ENCODE measurements at regions not wholly inside any gene's neighbourhood (a gene's known extent, or its start where the extent isn't known, plus 50 kb on each side); places are given as distances from the start of the nearest gene placed in this dataset.

DNA sequence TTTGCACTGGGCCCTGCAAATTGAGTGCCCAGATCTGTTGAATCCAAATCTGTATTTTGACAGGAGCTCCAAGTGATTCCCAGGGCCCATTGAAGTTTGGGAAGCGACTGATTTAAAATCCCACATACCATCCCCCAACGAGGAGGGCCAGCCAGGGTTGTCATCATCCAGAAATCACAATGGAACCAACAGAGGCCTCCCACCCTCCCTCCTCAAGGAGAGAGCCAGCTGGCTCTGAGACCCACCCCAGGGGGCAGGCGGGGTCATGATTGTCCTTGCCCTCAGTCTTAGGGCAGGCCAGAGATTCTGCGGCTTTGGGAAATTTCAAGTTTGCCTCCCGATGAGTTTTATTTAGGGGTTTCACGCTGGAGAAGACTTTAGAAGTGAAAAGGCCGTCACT, 358.2 kb downstream of the MN1 start:
- no peak overlapping the region for H3K9ac ChIP-seq (ENCODE audit: low read length)
- H3K9me2 ChIP-seq (ENCODE audit: low read depth, low read length), result no peaks in the 10 kb centered on the region
- H3F3A ChIP-seq (ENCODE audit: insufficient read depth, low read length), result no peaks in the 10 kb centered on the region
- no peaks in the 10 kb centered on the region for H4K20me1 ChIP-seq (ENCODE audit: insufficient read depth, low read length)
- no peaks in the 10 kb centered on the region for H3K9me3 ChIP-seq (ENCODE audit: low read length)
- no peaks in the 10 kb centered on the region for H3K79me2 ChIP-seq (ENCODE audit: insufficient read depth, low read length)
- H3K4me2 ChIP-seq (ENCODE audit: low read length), result no peak overlapping the region
- H2AFZ ChIP-seq (ENCODE audit: low read length), result no peak overlapping the region
- no peak overlapping the region for H3K27ac ChIP-seq (ENCODE audit: low read depth, low read length, poor library complexity, severe bottlenecking)
- TF ChIP-seq, protein P1, sequence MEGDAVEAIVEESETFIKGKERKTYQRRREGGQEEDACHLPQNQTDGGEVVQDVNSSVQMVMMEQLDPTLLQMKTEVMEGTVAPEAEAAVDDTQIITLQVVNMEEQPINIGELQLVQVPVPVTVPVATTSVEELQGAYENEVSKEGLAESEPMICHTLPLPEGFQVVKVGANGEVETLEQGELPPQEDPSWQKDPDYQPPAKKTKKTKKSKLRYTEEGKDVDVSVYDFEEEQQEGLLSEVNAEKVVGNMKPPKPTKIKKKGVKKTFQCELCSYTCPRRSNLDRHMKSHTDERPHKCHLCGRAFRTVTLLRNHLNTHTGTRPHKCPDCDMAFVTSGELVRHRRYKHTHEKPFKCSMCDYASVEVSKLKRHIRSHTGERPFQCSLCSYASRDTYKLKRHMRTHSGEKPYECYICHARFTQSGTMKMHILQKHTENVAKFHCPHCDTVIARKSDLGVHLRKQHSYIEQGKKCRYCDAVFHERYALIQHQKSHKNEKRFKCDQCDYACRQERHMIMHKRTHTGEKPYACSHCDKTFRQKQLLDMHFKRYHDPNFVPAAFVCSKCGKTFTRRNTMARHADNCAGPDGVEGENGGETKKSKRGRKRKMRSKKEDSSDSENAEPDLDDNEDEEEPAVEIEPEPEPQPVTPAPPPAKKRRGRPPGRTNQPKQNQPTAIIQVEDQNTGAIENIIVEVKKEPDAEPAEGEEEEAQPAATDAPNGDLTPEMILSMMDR (IDR thresholded peaks at IDR 0.05; ENCODE audit: low read length), result no peak
- no peak for TF ChIP-seq EZH2 (IDR thresholded peaks at IDR 0.05; ENCODE audit: borderline replicate concordance, low read length)
- H3K4me3 ChIP-seq (ENCODE audit: low read depth, low read length, poor library complexity, severe bottlenecking), result no peak overlapping the region
- H3K4me1 ChIP-seq (ENCODE audit: insufficient read depth, low read length, severe bottlenecking), result no peaks in the 10 kb centered on the region
- H3K36me3 ChIP-seq (ENCODE audit: insufficient read depth, low read length), result no peaks in the 10 kb centered on the region
- 0 out of 2 replicates have a peak, but pooled peaks cover 3% of the 10 kb centered on the region for H3K27me3 ChIP-seq (ENCODE audit: insufficient read depth, low read length)

DNA sequence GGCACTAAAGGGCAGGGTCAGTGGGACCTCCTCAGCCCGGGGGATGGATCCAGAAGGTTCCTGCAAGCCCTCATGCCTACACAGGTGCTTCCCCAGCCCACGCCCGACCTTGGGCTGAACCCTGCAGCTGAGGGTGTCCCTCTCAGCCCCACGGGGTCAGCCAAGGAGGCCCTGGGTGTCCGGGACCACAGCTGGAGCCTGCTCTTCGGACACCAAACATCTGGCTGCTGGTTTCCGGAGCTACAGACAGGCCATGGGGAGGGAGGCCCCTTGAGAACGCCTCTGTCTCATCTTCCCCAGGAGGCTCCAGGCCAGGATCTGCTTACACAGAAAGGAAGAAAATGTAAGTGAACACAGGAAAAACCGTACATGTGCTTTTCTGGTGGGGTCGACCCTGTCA, 355.7 kb downstream of the MN1 start:
- H3K4me1 ChIP-seq (ENCODE audit: insufficient read depth, low read length, severe bottlenecking), result no peaks in the 10 kb centered on the region
- H3K4me2 ChIP-seq (ENCODE audit: low read length), result no peak overlapping the region
- no peak overlapping the region for H2AFZ ChIP-seq (ENCODE audit: low read length)
- no peak overlapping the region for H3K9ac ChIP-seq (ENCODE audit: low read length)
- no peak overlapping the region for H3K27ac ChIP-seq (ENCODE audit: low read depth, low read length, poor library complexity, severe bottlenecking)
- TF ChIP-seq, protein P1 (IDR thresholded peaks at IDR 0.05; ENCODE audit: low read length), result no peak
- no peaks in the 10 kb centered on the region for H3K9me2 ChIP-seq (ENCODE audit: low read depth, low read length)
- H3F3A ChIP-seq (ENCODE audit: insufficient read depth, low read length), result no peaks in the 10 kb centered on the region
- no peaks in the 10 kb centered on the region for H3K27me3 ChIP-seq (ENCODE audit: insufficient read depth, low read length)
- H3K9me3 ChIP-seq (ENCODE audit: low read length), result no peaks in the 10 kb centered on the region
- no peak overlapping the region for H3K4me3 ChIP-seq (ENCODE audit: low read depth, low read length, poor library complexity, severe bottlenecking)
- H3K79me2 ChIP-seq (ENCODE audit: insufficient read depth, low read length), result no peaks in the 10 kb centered on the region
- H3K36me3 ChIP-seq (ENCODE audit: insufficient read depth, low read length), result no peaks in the 10 kb centered on the region
- H4K20me1 ChIP-seq (ENCODE audit: insufficient read depth, low read length), result no peaks in the 10 kb centered on the region

DNA sequence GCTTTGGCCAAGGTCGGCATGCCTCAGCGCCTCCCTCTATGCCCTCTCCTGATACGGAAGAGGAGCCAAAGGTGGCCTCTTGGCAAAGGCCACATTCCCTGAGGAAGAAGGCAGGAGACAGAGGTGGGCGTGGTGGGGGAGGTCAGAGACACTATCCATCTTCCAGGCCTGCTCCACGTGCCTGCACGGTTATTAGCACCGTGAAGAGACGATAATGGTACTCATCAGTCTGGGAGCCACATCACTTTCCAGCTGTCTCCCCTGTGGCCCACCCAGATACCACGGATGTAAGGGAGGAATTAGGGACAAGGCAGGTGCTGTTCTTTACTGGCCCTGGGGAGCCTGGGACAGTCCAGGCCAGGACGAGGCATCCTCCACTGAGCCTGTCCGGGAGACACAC, 354.3 kb downstream of the MN1 start:
- no peaks in the 10 kb centered on the region for H3K79me2 ChIP-seq (ENCODE audit: insufficient read depth, low read length)
- H3K27ac ChIP-seq (ENCODE audit: low read depth, low read length, poor library complexity, severe bottlenecking), result no peak overlapping the region
- no peaks in the 10 kb centered on the region for H3F3A ChIP-seq (ENCODE audit: insufficient read depth, low read length)
- H3K9ac ChIP-seq (ENCODE audit: low read length), result no peak overlapping the region
- H2AFZ ChIP-seq (ENCODE audit: low read length), result no peak overlapping the region
- H3K4me3 ChIP-seq (ENCODE audit: low read depth, low read length, poor library complexity, severe bottlenecking), result no peak overlapping the region
- H4K20me1 ChIP-seq (ENCODE audit: insufficient read depth, low read length), result no peaks in the 10 kb centered on the region
- no peak overlapping the region for H3K4me2 ChIP-seq (ENCODE audit: low read length)
- H3K36me3 ChIP-seq (ENCODE audit: insufficient read depth, low read length), result no peaks in the 10 kb centered on the region
- H3K9me2 ChIP-seq (ENCODE audit: low read depth, low read length), result no peaks in the 10 kb centered on the region
- no peaks in the 10 kb centered on the region for H3K9me3 ChIP-seq (ENCODE audit: low read length)
- no peaks in the 10 kb centered on the region for H3K4me1 ChIP-seq (ENCODE audit: insufficient read depth, low read length, severe bottlenecking)
- TF ChIP-seq, protein P1 (IDR thresholded peaks at IDR 0.05; ENCODE audit: low read length), result no peak
- TF ChIP-seq EZH2 (IDR thresholded peaks at IDR 0.05; ENCODE audit: borderline replicate concordance, low read length), result no peak
- no peaks in the 10 kb centered on the region for H3K27me3 ChIP-seq (ENCODE audit: insufficient read depth, low read length)

Measured in OCI-LY1 (cell line).